ENCODE measurements at regions not wholly inside any gene's neighbourhood (a gene's known extent, or its start where the extent isn't known, plus 50 kb on each side); places are given as distances from the start of the nearest gene placed in this dataset.

GRCh38 chr6:168369786-168370185 lies 50.2 kb upstream of the DACT2 start:
- H3K27ac ChIP-seq: peak overlapping the region in 1 of 5 donors; percentile 18
- H3K9me3 ChIP-seq: no peaks in the 10 kb centered on the region
- H3K4me3 ChIP-seq: no peak overlapping the region
- peaks cover 0 to 27% (median 13%) of the 10 kb centered on the region in 4 donors for H3K4me1 ChIP-seq
- TF ChIP-seq POLR2A (IDR thresholded peaks at IDR 0.05) (no peak), POLR2AphosphoS5 (IDR thresholded peaks at IDR 0.05) (no peak), CTCF (IDR thresholded peaks at IDR 0.05) (no peak), EP300 (IDR thresholded peaks at IDR 0.05) (no peak)
- DNase-seq: no peak
- intact Hi-C loops (cut with DNase I; ENCODE audit: low total_unique reads): loop anchor here (5.0 kb wide), 1 partner anchor 513 kb away; no protein-coding TSS in a partner anchor
- H3K36me3 ChIP-seq: no peaks in the 10 kb centered on the region
- WGBS, 5 donors: 67 to 79% (median 75%) methylated on average over 13 of the region's 13 CpGs
- H3K27me3 ChIP-seq: no peaks in the 10 kb centered on the region

DNA sequence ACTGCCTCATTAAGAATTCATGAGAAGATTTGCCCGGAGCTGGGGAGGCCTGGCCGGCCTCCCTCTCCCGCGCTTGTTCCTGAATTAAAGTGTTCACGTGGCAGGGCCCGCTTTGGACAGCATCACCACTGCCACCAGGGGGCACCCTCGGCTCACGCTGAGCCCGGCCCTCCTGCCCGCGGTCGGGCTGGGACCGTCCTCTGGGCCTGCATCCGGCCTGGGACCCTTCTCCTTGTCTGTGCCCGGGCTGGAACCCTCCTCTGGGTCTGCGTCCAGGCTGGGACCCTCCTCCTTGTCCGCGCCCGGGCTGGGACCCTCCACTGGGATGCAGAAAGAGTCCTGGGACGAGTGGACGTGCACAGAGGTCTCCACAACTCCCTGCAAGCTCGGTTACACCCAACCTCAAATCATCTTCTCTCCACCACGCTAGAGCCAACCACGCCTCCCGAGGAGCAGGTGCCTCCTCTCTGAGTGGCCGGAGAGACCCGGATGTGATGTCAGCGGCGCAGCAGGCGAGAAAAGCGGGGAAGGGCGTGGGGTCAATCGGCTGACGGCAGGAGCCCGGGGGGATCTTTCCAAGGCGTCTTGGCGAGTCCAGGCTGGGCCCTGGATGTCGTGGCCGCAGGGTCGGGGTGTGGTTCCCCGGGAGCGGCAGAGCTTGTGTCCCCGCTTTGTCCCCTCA lies 50.9 kb upstream of the DACT2 start:
- Histone ChIP-seq H3K27ac (peak overlapping the region in 1 of 5 donors; percentile 18), H3K36me3 (no peaks in the 10 kb centered on the region), H3K4me3 (no peak overlapping the region), H3K4me1 (peaks cover 0 to 27% (median 13%) of the 10 kb centered on the region in 4 donors), H3K9me3 (no peaks in the 10 kb centered on the region), H3K27me3 (no peaks in the 10 kb centered on the region)
- WGBS, 5 donors: 49 to 63% (median 54%) methylated on average over 16 to 43 of the region's 43 CpGs
- DNase-seq: peak; percentile 84 to 90
- intact Hi-C loops (cut with DNase I; ENCODE audit: low total_unique reads): loop anchor here (5.0 kb wide), 1 partner anchor 512 kb away; no protein-coding TSS in a partner anchor
- TF ChIP-seq POLR2AphosphoS5 (IDR thresholded peaks at IDR 0.05) (peak in 1 of 3 donors; percentile 8), EP300 (IDR thresholded peaks at IDR 0.05) (no peak), POLR2A (IDR thresholded peaks at IDR 0.05) (no peak), CTCF (IDR thresholded peaks at IDR 0.05) (peak in 5 of 7 experiments; percentile 72 to 91 (median 86))

DNA sequence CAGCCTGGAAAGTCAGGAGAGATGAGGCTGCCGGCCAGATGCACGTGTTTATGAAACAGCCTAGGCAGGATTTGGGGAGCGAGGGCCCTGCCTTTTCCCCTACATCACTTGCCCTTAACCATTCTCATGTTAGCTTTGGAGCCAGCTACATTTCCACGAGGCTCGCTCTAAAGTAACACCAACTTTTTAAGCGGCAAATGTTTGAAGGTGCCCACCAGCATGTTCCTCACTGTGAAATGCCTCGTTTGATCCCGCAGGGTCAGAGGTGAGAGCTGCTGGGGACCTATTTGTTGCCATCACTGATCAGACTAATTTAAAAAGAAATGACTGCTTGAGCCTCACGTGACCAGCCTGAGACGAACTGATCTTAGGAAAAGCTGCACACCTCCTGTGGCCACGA lies 51.6 kb upstream of the DACT2 start:
- Histone ChIP-seq H3K27me3 (no peaks in the 10 kb centered on the region), H3K9me3 (no peaks in the 10 kb centered on the region), H3K36me3 (no peaks in the 10 kb centered on the region), H3K4me3 (no peak overlapping the region), H3K4me1 (peaks cover 0 to 27% (median 13%) of the 10 kb centered on the region in 4 donors), H3K27ac (no peak overlapping the region)
- TF ChIP-seq POLR2AphosphoS5 (IDR thresholded peaks at IDR 0.05) (no peak), CTCF (IDR thresholded peaks at IDR 0.05) (no peak), POLR2A (IDR thresholded peaks at IDR 0.05) (no peak), EP300 (IDR thresholded peaks at IDR 0.05) (no peak)
- 84 to 90% (median 87%) methylated on average over 11 of the region's 11 CpGs for WGBS, 5 donors
- DNase-seq: no peak
- intact Hi-C loops (cut with DNase I; ENCODE audit: low total_unique reads): loop anchor here (5.0 kb wide), 1 partner anchor 511 kb away; no protein-coding TSS in a partner anchor

GRCh38 chr6:168371618-168371980 lies 52.0 kb upstream of the DACT2 start:
- intact Hi-C loops (cut with DNase I; ENCODE audit: low total_unique reads): loop anchor here (5.0 kb wide), 1 partner anchor 511 kb away; no protein-coding TSS in a partner anchor
- peaks cover 0 to 27% (median 13%) of the 10 kb centered on the region in 4 donors for H3K4me1 ChIP-seq
- H3K4me3 ChIP-seq: no peak overlapping the region
- TF ChIP-seq EP300 (IDR thresholded peaks at IDR 0.05) (no peak), POLR2AphosphoS5 (IDR thresholded peaks at IDR 0.05) (no peak), CTCF (IDR thresholded peaks at IDR 0.05) (no peak), POLR2A (IDR thresholded peaks at IDR 0.05) (no peak)
- no peaks in the 10 kb centered on the region for H3K9me3 ChIP-seq
- WGBS, 5 donors: 86 to 97% (median 92%) methylated on average over 3 to 6 of the region's 6 CpGs
- no peak for DNase-seq
- H3K27me3 ChIP-seq: no peaks in the 10 kb centered on the region
- no peaks in the 10 kb centered on the region for H3K36me3 ChIP-seq
- H3K27ac ChIP-seq: no peak overlapping the region
